Activated CD4-positive, alpha-beta T cell treated with anti-CD3 and anti-CD28 coated beads for 4 hours (primary cell): ENCODE measurements at regions not wholly inside any gene's neighbourhood (a gene's known extent, or its start where the extent isn't known, plus 50 kb on each side); places are given as distances from the start of the nearest gene placed in this dataset.

Experiments used
- DNase-seq, 2 donors: peaks; one replicate each; pipeline ENCODE4 v3.0.0-alpha.2; 2020

DNA sequence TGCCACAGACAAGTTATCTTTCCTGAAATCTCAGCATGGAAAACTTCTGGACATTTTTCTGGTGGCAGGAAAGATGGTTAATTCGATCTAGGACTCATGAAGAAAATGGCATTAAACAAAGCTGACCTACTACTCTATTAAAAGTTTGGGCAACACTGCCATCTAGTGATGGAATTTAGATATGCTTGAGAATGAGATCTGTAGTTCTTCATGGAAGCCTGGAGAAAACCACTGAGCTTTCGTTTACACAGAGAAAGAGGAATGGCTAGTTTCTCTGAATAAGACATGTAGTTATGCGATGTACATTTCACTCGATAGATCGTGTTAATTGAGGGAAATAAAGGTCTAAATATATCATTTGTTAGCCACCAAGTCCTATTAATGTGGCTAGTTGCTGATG, 51.7 kb upstream of the CHRDL1 start:
- DNase-seq, result peak in 1 of 2 donors; percentile 20

GRCh38 chrX:110846071-110846470, 50.5 kb upstream of the CHRDL1 start:
- no peak for DNase-seq
